NT2/D1 (cell line): ENCODE measurements at regions not wholly inside any gene's neighbourhood (a gene's known extent, or its start where the extent isn't known, plus 50 kb on each side); places are given as distances from the start of the nearest gene placed in this dataset.

Experiments
- DNase-seq: peaks from one replicate; pipeline ENCODE4 v3.0.0-alpha.2; 2011; ENCODE audit warnings: low read depth, low spot score
- H3K27me3 ChIP-seq: 2 replicates; pipeline ENCODE4 v1.6.0; 2011; ENCODE audit warnings: mild to moderate bottlenecking; ENCODE audit not compliant: insufficient read length, insufficient read depth
- H3K36me3 ChIP-seq: 2 replicates; pipeline ENCODE4 v1.6.1; 2011; ENCODE audit warnings: mild to moderate bottlenecking, low read length, mixed read lengths; ENCODE audit not compliant: insufficient read depth, insufficient read length
- H3K4me1 ChIP-seq: 2 replicates; pipeline ENCODE4 v1.5.1; 2011; ENCODE audit not compliant: insufficient read depth, insufficient read length
- H3K4me3 ChIP-seq: 2 replicates; pipeline ENCODE4 v1.5.1; 2011; ENCODE audit warnings: low read depth; ENCODE audit not compliant: insufficient read length
- H3K9ac ChIP-seq: 2 replicates; pipeline ENCODE4 v1.6.0; 2011; ENCODE audit warnings: low read depth; ENCODE audit not compliant: insufficient read length
- H3K9me3 ChIP-seq: 2 replicates; pipeline ENCODE4 v1.5.1; 2011; ENCODE audit warnings: mild to moderate bottlenecking, low read length; ENCODE audit not compliant: insufficient read depth
- SUZ12 ChIP-seq: IDR thresholded peaks from 2 replicates; pipeline ENCODE4 v1.6.1; 2011; ENCODE audit not compliant: insufficient read length, insufficient read depth; ENCODE audit errors: extremely low read depth
- YY1 ChIP-seq: IDR thresholded peaks from 2 replicates; pipeline ENCODE4 v1.6.1; 2011; ENCODE audit not compliant: insufficient read length, insufficient read depth
- ZNF274 ChIP-seq: IDR thresholded peaks from 2 replicates; pipeline ENCODE4 v1.6.1; 2011; ENCODE audit warnings: mild to moderate bottlenecking, low read depth, low read length

- Histone ChIP-seq H3K4me1 (no peaks in the 10 kb centered on the region), H3K9ac (no peak overlapping the region), H3K4me3 (no peak overlapping the region), H3K27me3 (no peaks in the 10 kb centered on the region), H3K36me3 (no peaks in the 10 kb centered on the region), H3K9me3 (no peaks in the 10 kb centered on the region)
- DNase-seq = no peak
- TF ChIP-seq YY1 = no peak
- no peak for TF ChIP-seq ZNF274
- no peak for TF ChIP-seq SUZ12
Measured at GRCh38 chr18:43794363-43794762, 517.1 kb upstream of the SYT4 start.

GRCh38 chr18:43797347-43797746 is 520.1 kb upstream of the SYT4 start:
- Histone ChIP-seq H3K4me1 (no peaks in the 10 kb centered on the region), H3K27me3 (no peaks in the 10 kb centered on the region), H3K9me3 (no peaks in the 10 kb centered on the region), H3K36me3 (no peaks in the 10 kb centered on the region), H3K9ac (no peak overlapping the region), H3K4me3 (no peak overlapping the region)
- TF ChIP-seq SUZ12 = no peak
- TF ChIP-seq YY1 = no peak
- TF ChIP-seq ZNF274 = no peak
- no peak for DNase-seq

DNA sequence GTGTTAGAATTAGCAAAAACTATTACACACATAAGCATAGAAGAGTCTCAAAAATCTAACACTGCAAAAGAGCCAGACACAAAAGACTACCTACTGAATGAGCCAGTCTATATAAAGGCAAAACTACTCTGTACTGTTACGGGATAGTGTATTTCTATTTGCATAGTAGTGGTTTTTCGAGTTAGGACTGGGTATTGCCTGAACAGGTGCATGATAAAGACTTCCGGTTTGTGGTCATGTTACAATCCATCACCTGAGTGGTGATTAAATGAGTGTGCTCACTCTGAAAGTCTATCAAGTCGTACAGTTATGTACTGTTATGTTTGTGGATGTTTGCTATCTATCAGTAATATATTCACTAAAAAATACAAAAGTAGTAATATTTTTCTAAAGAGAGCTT is 523.3 kb upstream of the SYT4 start:
- Histone ChIP-seq H3K4me1 (no peaks in the 10 kb centered on the region), H3K9ac (no peak overlapping the region), H3K4me3 (no peak overlapping the region), H3K27me3 (no peaks in the 10 kb centered on the region), H3K36me3 (no peaks in the 10 kb centered on the region), H3K9me3 (no peaks in the 10 kb centered on the region)
- TF ChIP-seq YY1 (no peak), ZNF274 (no peak), SUZ12 (no peak)
- DNase-seq = no peak

DNA sequence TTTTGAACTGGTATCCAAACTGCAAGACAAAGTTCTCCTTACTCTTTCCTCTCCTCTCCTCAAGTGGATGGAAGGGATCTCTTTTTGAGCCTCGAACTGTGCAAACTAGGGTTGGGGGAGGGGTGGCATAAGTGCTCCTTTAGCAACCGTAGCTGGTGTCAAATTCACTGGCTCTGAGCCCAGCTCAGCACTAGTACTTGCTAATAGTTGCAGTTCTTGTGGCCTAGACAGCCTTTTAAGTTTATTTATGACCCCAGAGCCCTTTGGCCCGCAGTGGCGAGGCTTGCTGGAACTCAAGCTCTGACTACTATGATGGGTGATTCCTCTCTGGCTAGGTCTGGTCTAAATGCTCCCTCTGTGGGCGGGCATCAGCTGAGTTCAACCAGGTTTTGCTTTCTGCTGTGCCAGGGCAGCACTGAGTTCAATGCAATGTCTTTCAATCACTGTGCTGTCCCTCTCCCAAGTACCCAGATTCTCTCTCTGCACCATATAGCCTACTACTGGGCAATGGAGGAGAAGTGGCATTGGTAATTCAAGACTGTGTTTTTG is 528.4 kb upstream of the SYT4 start:
- no peaks in the 10 kb centered on the region for H3K4me1 ChIP-seq
- no peak for TF ChIP-seq SUZ12
- TF ChIP-seq ZNF274 = no peak
- TF ChIP-seq YY1 = no peak
- no peaks in the 10 kb centered on the region for H3K9me3 ChIP-seq
- H3K4me3 ChIP-seq = no peak overlapping the region
- no peak for DNase-seq
- H3K9ac ChIP-seq = no peak overlapping the region
- H3K36me3 ChIP-seq = no peaks in the 10 kb centered on the region
- H3K27me3 ChIP-seq = no peaks in the 10 kb centered on the region

- no peak overlapping the region for H3K9ac ChIP-seq
- H3K4me1 ChIP-seq = no peaks in the 10 kb centered on the region
- H3K36me3 ChIP-seq = no peaks in the 10 kb centered on the region
- DNase-seq = no peak
- no peaks in the 10 kb centered on the region for H3K27me3 ChIP-seq
- TF ChIP-seq SUZ12 (no peak), YY1 (no peak)
- H3K4me3 ChIP-seq = no peak overlapping the region
- no peaks in the 10 kb centered on the region for H3K9me3 ChIP-seq
Measured at GRCh38 chr18:43812627-43813026, 535.3 kb upstream of the SYT4 start.

- H3K9ac ChIP-seq = no peak overlapping the region
- no peak for TF ChIP-seq SUZ12
- TF ChIP-seq ZNF274 = no peak
- no peak for TF ChIP-seq YY1
- H3K4me3 ChIP-seq = no peak overlapping the region
- no peaks in the 10 kb centered on the region for H3K27me3 ChIP-seq
- no peaks in the 10 kb centered on the region for H3K36me3 ChIP-seq
- no peaks in the 10 kb centered on the region for H3K4me1 ChIP-seq
- DNase-seq = no peak
- H3K9me3 ChIP-seq = no peaks in the 10 kb centered on the region
Measured at GRCh38 chr18:43819397-43819796, 542.1 kb upstream of the SYT4 start.

- Histone ChIP-seq H3K27me3 (no peaks in the 10 kb centered on the region), H3K4me3 (no peak overlapping the region), H3K9me3 (no peaks in the 10 kb centered on the region), H3K36me3 (no peaks in the 10 kb centered on the region), H3K4me1 (no peaks in the 10 kb centered on the region), H3K9ac (no peak overlapping the region)
- no peak for DNase-seq
- TF ChIP-seq ZNF274 = no peak
- no peak for TF ChIP-seq SUZ12
- no peak for TF ChIP-seq YY1
Measured at GRCh38 chr18:43819873-43820272, 542.6 kb upstream of the SYT4 start.

DNA sequence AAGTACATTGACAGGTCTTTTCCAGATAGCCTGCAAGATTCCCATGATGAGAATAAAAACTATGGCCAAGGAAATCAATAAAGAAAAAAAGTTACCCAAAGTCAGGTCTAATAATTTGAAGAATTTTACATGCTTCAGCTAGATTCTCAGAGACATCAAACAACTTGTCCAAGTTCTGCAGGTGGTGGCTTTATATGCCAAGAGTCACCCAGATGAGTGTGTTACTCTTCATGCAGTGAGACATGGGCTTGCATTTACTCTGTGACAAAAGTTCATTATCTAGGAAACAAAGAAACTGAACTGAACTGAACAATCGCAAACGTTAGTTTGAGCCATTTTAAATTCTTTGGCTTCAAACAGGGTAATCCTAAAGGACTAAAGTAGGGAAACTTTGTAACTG is 548.5 kb upstream of the SYT4 start:
- no peak for TF ChIP-seq SUZ12
- TF ChIP-seq YY1 = no peak
- no peak for TF ChIP-seq ZNF274
- no peak overlapping the region for H3K4me3 ChIP-seq

More for the DNA sequence above, 548.5 kb upstream of the SYT4 start:
- Histone ChIP-seq H3K36me3 (no peaks in the 10 kb centered on the region), H3K9ac (no peak overlapping the region), H3K9me3 (no peaks in the 10 kb centered on the region), H3K27me3 (no peaks in the 10 kb centered on the region), H3K4me1 (no peaks in the 10 kb centered on the region)
- DNase-seq = no peak
